NT2/D1 (cell line): ENCODE measurements at regions not wholly inside any gene's neighbourhood (a gene's known extent, or its start where the extent isn't known, plus 50 kb on each side); places are given as distances from the start of the nearest gene placed in this dataset.

ENCODE experiments used
- SUZ12 ChIP-seq: IDR thresholded peaks from 2 replicates; pipeline ENCODE4 v1.6.1; 2011; ENCODE audit not compliant: insufficient read length, insufficient read depth; ENCODE audit errors: extremely low read depth
- YY1 ChIP-seq: IDR thresholded peaks from 2 replicates; pipeline ENCODE4 v1.6.1; 2011; ENCODE audit not compliant: insufficient read length, insufficient read depth

- TF ChIP-seq YY1 (no peak), SUZ12 (no peak)
These were observed 1286.3 kb upstream of the AUTS2 start for GRCh38 chr7:68311958-68312357.
